ENCODE measurements at regions not wholly inside any gene's neighbourhood (a gene's known extent, or its start where the extent isn't known, plus 50 kb on each side); places are given as distances from the start of the nearest gene placed in this dataset.

DNA sequence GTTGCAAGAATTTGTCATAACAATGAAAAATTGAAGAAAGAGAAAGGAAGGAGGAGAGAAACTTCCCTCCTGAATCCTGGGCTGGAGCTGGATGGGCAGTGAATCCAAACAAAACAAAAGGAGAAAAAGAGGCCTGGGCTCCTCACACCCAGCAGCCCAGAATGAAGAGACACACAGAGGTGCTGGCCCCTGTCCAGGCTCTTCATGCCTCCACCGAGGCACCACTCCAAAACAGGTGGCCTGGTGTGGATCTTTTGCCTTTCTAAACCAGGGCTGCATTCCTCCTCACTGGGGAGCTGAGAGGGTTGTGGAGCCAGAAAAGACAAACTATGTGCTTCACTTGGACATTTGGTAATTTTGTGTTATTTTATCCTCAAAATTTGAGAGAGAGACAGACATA lies 76.0 kb downstream of the FAM124B start:
- no peak overlapping the region for H3K27ac ChIP-seq (ENCODE audit: low read depth in 2 of 2, low read length in 2 of 2)
- H3K27me3 ChIP-seq (ENCODE audit: control insufficient read depth in 2 of 2, insufficient read depth in 2 of 2, low read length in 2 of 2) = peaks cover 0 to 3% of the 10 kb centered on the region in 2 donors
- H3K36me3 ChIP-seq (ENCODE audit: control insufficient read depth in 2 of 2, insufficient read depth in 2 of 2, low read length in 2 of 2) = no peaks in the 10 kb centered on the region
- H3K4me1 ChIP-seq (ENCODE audit: control insufficient read depth in 2 of 2, insufficient read depth in 2 of 2, low read length in 2 of 2) = no peaks in the 10 kb centered on the region
- no peak overlapping the region for H3K4me3 ChIP-seq (ENCODE audit: low read length in 2 of 2)
- no peak overlapping the region for H3K9ac ChIP-seq (ENCODE audit: low read depth in 1 of 2, low read length in 2 of 2)
- H3K9me3 ChIP-seq (ENCODE audit: control insufficient read depth in 2 of 2, low read length in 2 of 2) = no peaks in the 10 kb centered on the region

DNA sequence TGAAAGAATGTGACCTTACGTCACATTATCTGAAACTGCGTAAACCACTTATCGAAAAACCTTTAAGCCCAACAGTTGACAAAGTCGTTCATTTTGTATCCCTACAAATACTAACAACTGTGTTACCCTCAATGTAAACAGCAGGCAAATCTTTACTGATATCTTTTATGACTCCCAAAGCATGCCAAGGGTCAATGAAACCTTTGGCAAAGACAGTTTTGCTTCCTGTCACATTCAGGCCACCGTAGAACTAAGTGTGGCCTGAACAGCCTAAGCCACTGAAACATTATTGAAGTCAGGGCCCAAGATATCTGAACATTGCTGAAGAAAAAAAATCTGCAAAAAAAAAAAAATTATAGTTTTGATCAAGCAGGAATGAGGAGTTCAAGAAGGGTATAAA lies 77.3 kb downstream of the FAM124B start:
- H3K4me1 ChIP-seq (ENCODE audit: control insufficient read depth in 2 of 2, insufficient read depth in 2 of 2, low read length in 2 of 2) = no peaks in the 10 kb centered on the region

GRCh38 chr2:224320660-224321059 lies 81.2 kb downstream of the FAM124B start:
- Histone ChIP-seq H3K9me3 (ENCODE audit: control insufficient read depth in 2 of 2, low read length in 2 of 2) (no peaks in the 10 kb centered on the region), H3K27ac (ENCODE audit: low read depth in 2 of 2, low read length in 2 of 2) (no peak overlapping the region)

More for the DNA sequence above, 77.3 kb downstream of the FAM124B start:
- H3K9ac ChIP-seq (ENCODE audit: low read depth in 1 of 2, low read length in 2 of 2) = no peak overlapping the region
- H3K27me3 ChIP-seq (ENCODE audit: control insufficient read depth in 2 of 2, insufficient read depth in 2 of 2, low read length in 2 of 2) = peaks cover 0 to 3% of the 10 kb centered on the region in 2 donors
- no peak overlapping the region for H3K4me3 ChIP-seq (ENCODE audit: low read length in 2 of 2)
- no peaks in the 10 kb centered on the region for H3K9me3 ChIP-seq (ENCODE audit: control insufficient read depth in 2 of 2, low read length in 2 of 2)
- H3K36me3 ChIP-seq (ENCODE audit: control insufficient read depth in 2 of 2, insufficient read depth in 2 of 2, low read length in 2 of 2) = no peaks in the 10 kb centered on the region
- H3K27ac ChIP-seq (ENCODE audit: low read depth in 2 of 2, low read length in 2 of 2) = no peak overlapping the region

DNA sequence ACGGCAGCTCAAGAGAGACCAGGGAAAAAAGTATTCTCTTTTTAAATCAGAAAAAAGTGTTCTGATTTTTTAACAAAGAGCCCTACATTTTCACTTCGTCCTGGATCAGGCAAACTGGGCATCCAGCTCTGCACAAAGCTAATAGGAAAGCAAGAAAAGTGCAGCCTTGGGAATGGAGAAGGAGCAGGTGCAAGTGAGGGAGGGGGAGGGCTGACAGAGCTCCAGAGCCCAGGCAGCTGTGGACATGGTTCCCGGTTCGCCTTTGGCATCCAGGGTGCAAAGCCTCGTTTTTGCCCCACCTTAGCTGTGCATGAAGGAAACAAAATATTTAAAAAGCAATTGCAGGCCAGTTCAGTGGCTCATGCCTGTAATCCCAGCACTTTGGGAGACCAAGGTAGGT lies 82.2 kb downstream of the FAM124B start:
- H3K27ac ChIP-seq (ENCODE audit: low read depth in 2 of 2, low read length in 2 of 2) = no peak overlapping the region
- H3K9me3 ChIP-seq (ENCODE audit: control insufficient read depth in 2 of 2, low read length in 2 of 2) = no peaks in the 10 kb centered on the region
- H3K4me1 ChIP-seq (ENCODE audit: control insufficient read depth in 2 of 2, insufficient read depth in 2 of 2, low read length in 2 of 2) = no peaks in the 10 kb centered on the region
- H3K27me3 ChIP-seq (ENCODE audit: control insufficient read depth in 2 of 2, insufficient read depth in 2 of 2, low read length in 2 of 2) = peaks cover 0 to 3% of the 10 kb centered on the region in 2 donors
- H3K4me3 ChIP-seq (ENCODE audit: low read length in 2 of 2) = no peak overlapping the region
- no peak overlapping the region for H3K9ac ChIP-seq (ENCODE audit: low read depth in 1 of 2, low read length in 2 of 2)
- no peaks in the 10 kb centered on the region for H3K36me3 ChIP-seq (ENCODE audit: control insufficient read depth in 2 of 2, insufficient read depth in 2 of 2, low read length in 2 of 2)

More at GRCh38 chr2:224320660-224321059, 81.2 kb downstream of the FAM124B start:
- Histone ChIP-seq H3K4me1 (ENCODE audit: control insufficient read depth in 2 of 2, insufficient read depth in 2 of 2, low read length in 2 of 2) (no peaks in the 10 kb centered on the region), H3K27me3 (ENCODE audit: control insufficient read depth in 2 of 2, insufficient read depth in 2 of 2, low read length in 2 of 2) (peaks cover 0 to 3% of the 10 kb centered on the region in 2 donors), H3K9ac (ENCODE audit: low read depth in 1 of 2, low read length in 2 of 2) (no peak overlapping the region), H3K36me3 (ENCODE audit: control insufficient read depth in 2 of 2, insufficient read depth in 2 of 2, low read length in 2 of 2) (no peaks in the 10 kb centered on the region), H3K4me3 (ENCODE audit: low read length in 2 of 2) (no peak overlapping the region)

DNA sequence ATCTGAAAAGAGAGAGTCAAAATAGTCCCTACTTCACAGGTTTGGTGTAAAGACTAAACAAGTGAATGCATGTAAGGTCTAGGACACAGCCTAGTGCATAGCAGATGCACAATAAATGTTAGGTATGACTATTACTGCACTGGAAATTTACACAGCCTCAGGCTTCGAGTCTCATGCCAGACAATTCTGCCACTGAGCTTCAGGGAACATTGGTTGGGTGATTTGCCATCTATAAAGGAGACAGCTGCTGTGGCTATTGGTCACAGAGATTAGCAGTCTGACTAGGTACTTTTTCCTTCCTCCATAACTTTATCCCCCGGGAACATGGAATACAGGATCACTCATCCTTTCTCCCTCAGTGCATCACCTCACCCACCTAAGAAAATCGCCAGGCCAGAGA lies 89.2 kb downstream of the FAM124B start:
- Histone ChIP-seq H3K27me3 (ENCODE audit: control insufficient read depth in 2 of 2, insufficient read depth in 2 of 2, low read length in 2 of 2) (peaks cover 4 to 6% of the 10 kb centered on the region in 2 donors), H3K4me3 (ENCODE audit: low read length in 2 of 2) (no peak overlapping the region), H3K9ac (ENCODE audit: low read depth in 1 of 2, low read length in 2 of 2) (no peak overlapping the region), H3K36me3 (ENCODE audit: control insufficient read depth in 2 of 2, insufficient read depth in 2 of 2, low read length in 2 of 2) (no peaks in the 10 kb centered on the region), H3K9me3 (ENCODE audit: control insufficient read depth in 2 of 2, low read length in 2 of 2) (no peaks in the 10 kb centered on the region), H3K27ac (ENCODE audit: low read depth in 2 of 2, low read length in 2 of 2) (no peak overlapping the region), H3K4me1 (ENCODE audit: control insufficient read depth in 2 of 2, insufficient read depth in 2 of 2, low read length in 2 of 2) (no peaks in the 10 kb centered on the region)

DNA sequence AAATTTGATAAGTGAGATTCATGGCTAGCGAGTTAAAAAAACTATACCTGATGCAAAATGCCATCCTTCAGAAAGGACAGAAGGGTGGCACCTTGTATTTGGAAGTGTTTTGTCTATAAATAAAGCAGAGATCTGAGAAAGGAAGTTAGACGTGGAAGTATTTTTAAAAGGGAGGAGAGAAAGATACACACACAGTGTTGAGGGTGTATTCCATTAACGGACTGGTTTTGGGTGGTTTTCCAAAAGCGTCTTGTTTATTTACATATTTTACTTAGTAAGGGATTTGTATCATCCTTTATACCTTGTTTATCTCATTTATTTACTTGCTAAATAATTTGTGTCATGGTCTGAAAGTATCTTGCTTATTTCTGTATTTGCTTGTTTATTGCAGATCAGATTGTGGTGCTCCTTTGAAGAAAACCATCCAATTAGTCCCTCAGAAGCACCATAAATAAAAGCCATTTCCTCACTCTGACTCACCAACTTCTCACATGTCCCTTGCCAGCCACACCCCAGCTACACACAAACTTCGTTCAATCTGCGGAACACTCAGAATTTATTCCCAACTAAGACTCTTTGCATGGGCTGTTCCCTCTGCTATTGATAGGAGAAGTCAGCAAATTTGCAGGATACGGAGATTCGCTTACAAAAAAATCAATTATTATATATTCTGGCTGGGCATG lies 90.8 kb downstream of the FAM124B start:
- Histone ChIP-seq H3K4me3 (ENCODE audit: low read length in 2 of 2) (no peak overlapping the region), H3K27ac (ENCODE audit: low read depth in 2 of 2, low read length in 2 of 2) (no peak overlapping the region), H3K9me3 (ENCODE audit: control insufficient read depth in 2 of 2, low read length in 2 of 2) (no peaks in the 10 kb centered on the region), H3K9ac (ENCODE audit: low read depth in 1 of 2, low read length in 2 of 2) (no peak overlapping the region), H3K27me3 (ENCODE audit: control insufficient read depth in 2 of 2, insufficient read depth in 2 of 2, low read length in 2 of 2) (peaks cover 4 to 6% of the 10 kb centered on the region in 2 donors), H3K36me3 (ENCODE audit: control insufficient read depth in 2 of 2, insufficient read depth in 2 of 2, low read length in 2 of 2) (no peaks in the 10 kb centered on the region), H3K4me1 (ENCODE audit: control insufficient read depth in 2 of 2, insufficient read depth in 2 of 2, low read length in 2 of 2) (no peaks in the 10 kb centered on the region)

GRCh38 chr2:224309176-224309575 lies 92.7 kb downstream of the FAM124B start:
- H3K36me3 ChIP-seq (ENCODE audit: control insufficient read depth in 2 of 2, insufficient read depth in 2 of 2, low read length in 2 of 2) = no peaks in the 10 kb centered on the region
- H3K27me3 ChIP-seq (ENCODE audit: control insufficient read depth in 2 of 2, insufficient read depth in 2 of 2, low read length in 2 of 2) = peaks cover 4 to 6% of the 10 kb centered on the region in 2 donors
- no peak overlapping the region for H3K9ac ChIP-seq (ENCODE audit: low read depth in 1 of 2, low read length in 2 of 2)
- no peak overlapping the region for H3K4me3 ChIP-seq (ENCODE audit: low read length in 2 of 2)
- H3K27ac ChIP-seq (ENCODE audit: low read depth in 2 of 2, low read length in 2 of 2) = no peak overlapping the region
- no peaks in the 10 kb centered on the region for H3K9me3 ChIP-seq (ENCODE audit: control insufficient read depth in 2 of 2, low read length in 2 of 2)
- H3K4me1 ChIP-seq (ENCODE audit: control insufficient read depth in 2 of 2, insufficient read depth in 2 of 2, low read length in 2 of 2) = no peaks in the 10 kb centered on the region

- no peaks in the 10 kb centered on the region for H3K36me3 ChIP-seq (ENCODE audit: control insufficient read depth in 2 of 2, insufficient read depth in 2 of 2, low read length in 2 of 2)
- no peak overlapping the region for H3K4me3 ChIP-seq (ENCODE audit: low read length in 2 of 2)
- H3K9ac ChIP-seq (ENCODE audit: low read depth in 1 of 2, low read length in 2 of 2) = no peak overlapping the region
- H3K27ac ChIP-seq (ENCODE audit: low read depth in 2 of 2, low read length in 2 of 2) = no peak overlapping the region
- no peaks in the 10 kb centered on the region for H3K4me1 ChIP-seq (ENCODE audit: control insufficient read depth in 2 of 2, insufficient read depth in 2 of 2, low read length in 2 of 2)
- H3K27me3 ChIP-seq (ENCODE audit: control insufficient read depth in 2 of 2, insufficient read depth in 2 of 2, low read length in 2 of 2) = peaks cover 4 to 6% of the 10 kb centered on the region in 2 donors
- no peaks in the 10 kb centered on the region for H3K9me3 ChIP-seq (ENCODE audit: control insufficient read depth in 2 of 2, low read length in 2 of 2)
Measured at GRCh38 chr2:224308272-224308911, 93.5 kb downstream of the FAM124B start.

GRCh38 chr2:224302952-224303351 lies 99.0 kb downstream of the FAM124B start:
- H3K27me3 ChIP-seq (ENCODE audit: control insufficient read depth in 2 of 2, insufficient read depth in 2 of 2, low read length in 2 of 2) = no peaks in the 10 kb centered on the region
- H3K27ac ChIP-seq (ENCODE audit: low read depth in 2 of 2, low read length in 2 of 2) = no peak overlapping the region
- H3K9ac ChIP-seq (ENCODE audit: low read depth in 1 of 2, low read length in 2 of 2) = no peak overlapping the region
- no peaks in the 10 kb centered on the region for H3K36me3 ChIP-seq (ENCODE audit: control insufficient read depth in 2 of 2, insufficient read depth in 2 of 2, low read length in 2 of 2)
- no peaks in the 10 kb centered on the region for H3K9me3 ChIP-seq (ENCODE audit: control insufficient read depth in 2 of 2, low read length in 2 of 2)
- H3K4me1 ChIP-seq (ENCODE audit: control insufficient read depth in 2 of 2, insufficient read depth in 2 of 2, low read length in 2 of 2) = no peaks in the 10 kb centered on the region
- H3K4me3 ChIP-seq (ENCODE audit: low read length in 2 of 2) = no peak overlapping the region

GRCh38 chr2:224293976-224294375 lies 107.9 kb downstream of the FAM124B start:
- peaks cover 0 to 5% of the 10 kb centered on the region in 2 donors for H3K27me3 ChIP-seq (ENCODE audit: control insufficient read depth in 2 of 2, insufficient read depth in 2 of 2, low read length in 2 of 2)
- H3K27ac ChIP-seq (ENCODE audit: low read depth in 2 of 2, low read length in 2 of 2) = no peak overlapping the region
- no peaks in the 10 kb centered on the region for H3K4me1 ChIP-seq (ENCODE audit: control insufficient read depth in 2 of 2, insufficient read depth in 2 of 2, low read length in 2 of 2)
- no peak overlapping the region for H3K4me3 ChIP-seq (ENCODE audit: low read length in 2 of 2)
- no peak overlapping the region for H3K9ac ChIP-seq (ENCODE audit: low read depth in 1 of 2, low read length in 2 of 2)
- H3K36me3 ChIP-seq (ENCODE audit: control insufficient read depth in 2 of 2, insufficient read depth in 2 of 2, low read length in 2 of 2) = no peaks in the 10 kb centered on the region
- H3K9me3 ChIP-seq (ENCODE audit: control insufficient read depth in 2 of 2, low read length in 2 of 2) = no peaks in the 10 kb centered on the region
